CD4-positive, alpha-beta T cell treated with Interferon alpha-2 for 1 hour (primary cell): ENCODE measurements at regions not wholly inside any gene's neighbourhood (a gene's known extent, or its start where the extent isn't known, plus 50 kb on each side); places are given as distances from the start of the nearest gene placed in this dataset.
"Not testable (repeated sequence)": the region's sequence is repeated elsewhere in the genome, so short reads cannot be mapped to it uniquely, and the experiment has no call there.

Source experiments
- DNase-seq, 2 donors: peaks; one replicate each; pipeline ENCODE4 v3.0.0-alpha.2; 2020 to 2022

DNA sequence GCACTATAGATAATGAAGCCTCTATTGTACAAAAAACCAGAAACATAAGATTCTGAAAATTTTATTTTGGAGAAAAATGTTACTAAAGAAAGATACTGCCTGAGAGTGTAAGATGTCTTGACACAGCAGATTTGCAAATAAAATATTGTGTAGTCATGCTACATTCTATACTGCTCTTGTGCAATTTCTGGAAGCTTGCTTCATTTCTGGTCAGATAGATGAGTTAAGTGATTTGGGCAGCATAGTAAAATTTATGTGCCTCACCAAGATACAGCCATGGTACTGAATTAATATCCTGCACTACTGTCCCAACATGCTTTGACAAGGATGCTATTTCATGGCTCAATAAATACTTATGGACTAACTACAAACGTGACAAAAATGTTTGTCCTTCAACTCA, 55.1 kb upstream of the STARD13 start:
- DNase-seq = no peak

GRCh38 chr13:33341861-33342452, 56.4 kb upstream of the STARD13 start:
- no peak for DNase-seq

DNA sequence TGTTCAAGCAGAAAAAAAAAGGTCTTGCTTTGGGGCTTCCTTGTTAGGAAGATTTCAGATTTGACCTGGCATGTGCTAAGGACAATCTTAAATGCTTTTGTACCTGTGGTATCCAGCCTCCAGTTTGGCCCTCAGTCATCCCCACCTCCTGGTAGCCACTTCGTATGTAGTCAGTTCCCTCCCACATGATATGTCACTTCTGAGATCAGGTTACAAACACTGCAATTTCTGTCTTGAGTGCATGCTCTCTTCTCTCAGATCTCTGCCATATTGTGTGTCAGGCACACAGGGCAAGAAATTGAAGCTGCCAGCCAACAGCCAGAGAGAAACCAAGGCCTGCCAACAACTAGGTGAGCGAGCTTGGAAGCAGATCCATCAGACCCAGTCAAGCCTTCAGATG, 60.3 kb upstream of the STARD13 start:
- no peak for DNase-seq

- no peak for DNase-seq
These were observed 62.3 kb upstream of the STARD13 start for GRCh38 chr13:33347861-33348260.

GRCh38 chr13:33348366-33348765, 62.8 kb upstream of the STARD13 start:
- DNase-seq = no peak

DNA sequence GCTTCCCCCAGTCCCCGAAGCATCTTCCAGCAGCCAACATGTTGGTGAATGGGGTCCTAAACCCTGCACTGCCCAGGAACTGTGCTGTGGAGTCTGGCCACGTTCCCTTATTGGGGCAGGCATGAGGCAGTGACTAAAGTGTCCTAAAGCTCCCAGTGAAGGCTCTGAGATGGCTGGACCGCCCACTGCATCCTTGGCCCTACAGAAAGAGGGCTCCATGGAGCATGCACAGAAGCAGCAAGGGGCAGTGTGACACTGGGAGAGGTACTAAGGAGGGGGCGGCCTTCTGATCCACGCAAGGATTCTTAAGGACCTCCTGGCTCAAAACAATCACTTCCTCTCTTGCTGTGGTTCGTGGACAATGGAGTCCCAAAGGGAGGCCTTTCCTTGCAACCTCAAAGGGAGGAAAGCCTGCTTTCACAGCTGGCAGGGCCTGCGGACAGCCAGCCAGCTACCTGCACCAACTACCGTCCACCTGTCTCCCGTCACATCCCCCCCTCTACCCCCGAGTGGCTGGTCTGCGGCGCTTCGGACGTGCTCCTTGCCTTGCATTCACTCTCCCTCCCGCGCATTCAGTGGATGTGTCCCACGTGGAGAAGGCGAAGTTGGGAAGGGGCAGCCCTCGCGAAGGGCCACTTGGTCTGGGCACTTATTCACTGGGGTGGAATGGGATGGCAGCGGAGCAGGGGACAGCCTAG, 63.9 kb upstream of the STARD13 start:
- no peak for DNase-seq

GRCh38 chr13:33349986-33350826, 64.7 kb upstream of the STARD13 start:
- DNase-seq = no peak

DNA sequence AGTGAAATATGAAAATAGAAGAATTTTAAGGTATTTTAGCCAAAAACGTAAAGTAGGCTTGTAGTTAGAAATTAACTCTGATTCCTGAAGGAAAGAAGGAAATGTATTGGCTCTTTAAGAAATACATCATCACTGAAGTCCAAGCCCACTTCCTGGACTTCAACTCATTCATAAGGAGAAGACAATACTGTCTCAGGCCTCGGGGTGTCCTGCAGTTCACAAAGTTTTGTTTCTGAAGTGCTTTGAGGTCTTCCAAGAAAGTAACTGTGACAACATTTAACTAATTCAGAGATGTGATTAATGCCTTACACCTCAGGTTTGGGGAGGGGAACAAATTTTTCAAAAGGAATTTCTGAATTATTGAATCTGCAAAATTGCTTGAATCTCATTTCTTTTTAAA, 65.8 kb upstream of the STARD13 start:
- no peak for DNase-seq

- DNase-seq = no peak
These were observed 66.5 kb upstream of the STARD13 start for GRCh38 chr13:33352041-33352440.

- DNase-seq = no peak
These were observed 67.0 kb upstream of the STARD13 start for GRCh38 chr13:33352526-33352925.

GRCh38 chr13:33353210-33353609, 67.7 kb upstream of the STARD13 start:
- DNase-seq = peak; percentile 6 to 60

DNA sequence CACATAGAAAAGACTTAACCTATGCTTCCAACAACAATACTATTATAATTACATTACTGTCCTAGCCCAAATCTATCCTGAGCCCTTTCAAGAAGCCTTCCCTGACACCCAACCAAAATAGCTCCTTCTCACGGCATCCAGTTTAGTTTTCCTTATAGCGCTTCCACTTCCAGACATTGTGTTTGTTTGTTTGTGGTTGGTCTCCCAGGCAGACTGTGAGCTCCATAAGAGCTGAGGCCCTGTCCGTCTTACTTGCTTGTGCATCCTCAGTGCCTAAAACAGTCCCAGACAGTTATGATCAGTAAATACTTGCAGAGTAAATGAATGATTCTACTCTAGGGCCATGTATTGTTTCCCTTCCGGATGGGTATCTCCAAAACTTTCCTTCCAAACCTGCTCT, 68.1 kb upstream of the STARD13 start:
- no peak for DNase-seq

GRCh38 chr13:33355201-33355895, 69.8 kb upstream of the STARD13 start:
- DNase-seq = no peak

DNA sequence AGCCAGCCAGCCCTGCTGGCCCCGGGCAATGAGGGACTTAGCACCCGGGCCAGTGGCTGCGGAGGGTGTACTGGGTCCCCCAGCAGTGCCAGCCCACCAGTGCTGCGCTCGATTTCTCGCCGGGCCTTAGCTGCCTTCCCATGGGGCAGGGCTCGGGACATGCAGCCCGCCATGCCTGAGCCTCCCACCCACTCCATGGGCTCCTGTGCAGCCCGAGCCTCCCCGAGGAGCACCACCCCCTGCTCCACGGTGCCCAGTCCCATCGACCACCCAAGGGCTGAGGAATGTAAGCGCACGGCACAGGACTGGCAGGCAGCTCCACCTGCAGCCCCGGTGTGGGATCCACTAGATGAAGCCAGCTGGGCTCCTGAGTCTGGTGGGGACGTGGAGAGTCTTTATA, 72.5 kb upstream of the STARD13 start:
- DNase-seq = not testable (repeated sequence)

- DNase-seq = peak; percentile 14 to 34
These were observed 77.6 kb upstream of the STARD13 start for GRCh38 chr13:33362986-33363727.

DNA sequence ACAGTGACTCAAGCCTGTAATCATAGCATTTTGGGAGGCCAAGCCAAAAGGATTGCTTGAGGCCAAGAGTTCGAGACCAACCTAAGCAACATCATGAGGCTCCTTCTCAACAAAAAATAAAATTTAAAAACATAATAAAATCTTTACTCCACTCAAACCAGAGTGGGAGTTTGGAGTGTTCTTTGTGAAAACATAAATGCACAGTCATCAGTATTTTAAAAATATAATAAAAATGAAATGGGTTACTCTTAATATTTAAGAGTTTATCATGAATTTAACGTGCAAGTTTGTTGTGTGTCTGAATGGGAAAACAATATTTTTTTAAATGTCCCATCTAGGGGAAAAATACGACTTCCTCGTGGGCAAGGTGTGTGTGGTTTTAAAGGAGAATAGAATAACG, 78.6 kb upstream of the STARD13 start:
- no peak for DNase-seq

GRCh38 chr13:33366469-33367062, 81.0 kb upstream of the STARD13 start:
- DNase-seq = no peak

- DNase-seq = no peak
These were observed 81.8 kb upstream of the STARD13 start for GRCh38 chr13:33367171-33367895.

GRCh38 chr13:33367926-33368325, 82.4 kb upstream of the STARD13 start:
- DNase-seq = no peak

GRCh38 chr13:33369073-33369472, 83.5 kb upstream of the STARD13 start:
- DNase-seq = no peak

DNA sequence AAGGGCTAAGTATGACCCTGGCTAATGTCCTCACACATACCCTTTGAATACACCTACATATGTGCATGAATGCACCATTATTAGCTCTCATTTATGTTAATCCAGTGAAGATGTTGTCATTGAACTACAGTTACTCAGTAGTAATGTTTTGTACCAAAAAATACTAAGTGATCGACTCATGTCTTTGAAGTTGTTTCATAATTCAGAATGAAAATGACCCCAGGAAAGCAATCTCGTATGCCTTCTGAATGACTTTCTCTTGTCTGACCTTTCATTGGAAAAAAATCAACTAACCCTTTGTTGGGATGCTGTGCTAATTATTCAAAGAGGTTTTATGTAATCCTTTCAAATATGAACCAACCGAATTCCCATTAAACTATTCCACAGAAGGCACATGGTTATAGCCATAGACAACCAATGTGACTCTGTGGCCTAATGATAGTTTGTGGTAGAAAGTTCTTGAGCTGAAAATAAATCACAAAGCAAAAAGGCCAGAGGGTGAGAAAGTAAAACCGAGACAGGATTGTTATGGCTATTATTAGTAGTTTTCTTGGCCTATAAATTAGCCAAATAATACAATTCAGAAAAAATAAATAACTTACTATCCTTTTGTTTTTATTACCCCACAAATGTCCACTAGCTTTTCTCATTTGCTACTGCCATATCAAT, 86.8 kb upstream of the STARD13 start:
- no peak for DNase-seq
